HUES6 (cell line): ENCODE measurements at regions not wholly inside any gene's neighbourhood (a gene's known extent, or its start where the extent isn't known, plus 50 kb on each side); places are given as distances from the start of the nearest gene placed in this dataset.

Source experiments
- H3K27ac ChIP-seq: 2 replicates; pipeline ENCODE4 v1.7.0; 2013; ENCODE audit warnings: low read depth, mild to moderate bottlenecking, low read length, inconsistent platforms
- H3K27me3 ChIP-seq: 2 replicates; pipeline ENCODE4 v1.6.1; 2013; ENCODE audit warnings: low read length; ENCODE audit not compliant: control insufficient read depth, insufficient read depth
- H3K36me3 ChIP-seq: 2 replicates; pipeline ENCODE4 v1.6.1; 2013; ENCODE audit warnings: low read length; ENCODE audit not compliant: control insufficient read depth, insufficient read depth
- H3K4me1 ChIP-seq: 2 replicates; pipeline ENCODE4 v1.6.1; 2013; ENCODE audit warnings: low read length; ENCODE audit not compliant: control insufficient read depth, insufficient read depth
- H3K4me3 ChIP-seq: 2 replicates; pipeline ENCODE4 v1.5.1; 2013; ENCODE audit warnings: low read depth, low read length
- H3K9ac ChIP-seq: one replicate; pipeline ENCODE4 v1.6.1; 2013; ENCODE audit warnings: mild to moderate bottlenecking, low read length
- H3K9me3 ChIP-seq: 2 replicates; pipeline ENCODE4 v1.6.1; 2013; ENCODE audit warnings: low read depth, low read length; ENCODE audit not compliant: control insufficient read depth, insufficient read depth

DNA sequence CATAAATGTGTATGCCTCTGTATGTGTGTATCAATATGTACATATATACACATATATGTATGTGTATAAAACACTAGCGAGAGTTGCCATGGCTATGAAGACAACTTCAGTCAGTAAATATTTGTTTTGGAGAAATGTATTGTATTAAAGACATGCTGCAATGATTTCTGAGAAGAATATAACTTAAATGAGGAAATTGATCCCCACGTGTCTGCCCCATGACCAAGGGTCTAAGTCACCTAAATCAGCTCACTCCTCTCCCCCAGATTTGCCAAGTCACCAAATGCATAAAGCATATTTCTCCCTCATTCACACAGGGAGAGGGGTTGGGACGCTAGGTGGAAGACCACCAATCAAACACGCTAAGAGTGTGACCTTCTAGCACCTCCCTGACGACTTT lies 58.3 kb upstream of the LYST start:
- Histone ChIP-seq H3K36me3 (no peaks in the 10 kb centered on the region), H3K9me3 (no peaks in the 10 kb centered on the region), H3K4me1 (peaks cover 14% of the 10 kb centered on the region), H3K27ac (no peak overlapping the region), H3K27me3 (no peaks in the 10 kb centered on the region), H3K4me3 (no peak overlapping the region), H3K9ac (no peak overlapping the region)

DNA sequence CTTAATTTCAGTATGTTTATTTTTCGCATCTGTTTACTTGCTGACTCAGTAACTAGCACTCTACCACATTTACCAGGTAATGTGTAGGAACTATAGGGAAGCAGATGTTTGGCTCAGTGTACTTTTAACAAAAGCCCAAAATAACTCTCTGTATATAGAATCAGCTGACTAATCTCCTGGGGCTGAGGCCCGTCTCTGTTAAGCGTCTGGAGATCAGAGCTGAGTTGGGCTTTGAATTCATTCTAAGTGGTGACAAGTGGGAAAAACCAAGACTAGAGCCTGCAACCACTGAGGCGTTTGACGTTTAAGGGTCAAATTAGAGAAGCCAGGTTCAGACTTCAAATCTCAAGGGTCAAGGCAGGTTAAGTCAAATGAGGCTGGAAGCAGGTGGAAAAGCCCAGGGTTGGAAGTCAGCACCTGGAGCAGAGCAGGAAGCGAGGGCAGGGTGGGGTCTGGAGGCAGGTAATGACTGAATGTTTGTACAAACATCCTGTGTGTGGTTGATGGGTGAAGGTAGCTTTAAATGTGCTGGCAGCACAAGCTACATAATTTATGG lies 56.8 kb upstream of the LYST start:
- H3K9me3 ChIP-seq, result no peaks in the 10 kb centered on the region
- no peak overlapping the region for H3K4me3 ChIP-seq
- H3K27me3 ChIP-seq, result peaks cover 3% of the 10 kb centered on the region; the same call in 1 of the 2 replicates
- H3K27ac ChIP-seq, result no peak overlapping the region
- no peaks in the 10 kb centered on the region for H3K36me3 ChIP-seq
- H3K4me1 ChIP-seq, result peaks cover 29% of the 10 kb centered on the region
- H3K9ac ChIP-seq, result no peak overlapping the region

DNA sequence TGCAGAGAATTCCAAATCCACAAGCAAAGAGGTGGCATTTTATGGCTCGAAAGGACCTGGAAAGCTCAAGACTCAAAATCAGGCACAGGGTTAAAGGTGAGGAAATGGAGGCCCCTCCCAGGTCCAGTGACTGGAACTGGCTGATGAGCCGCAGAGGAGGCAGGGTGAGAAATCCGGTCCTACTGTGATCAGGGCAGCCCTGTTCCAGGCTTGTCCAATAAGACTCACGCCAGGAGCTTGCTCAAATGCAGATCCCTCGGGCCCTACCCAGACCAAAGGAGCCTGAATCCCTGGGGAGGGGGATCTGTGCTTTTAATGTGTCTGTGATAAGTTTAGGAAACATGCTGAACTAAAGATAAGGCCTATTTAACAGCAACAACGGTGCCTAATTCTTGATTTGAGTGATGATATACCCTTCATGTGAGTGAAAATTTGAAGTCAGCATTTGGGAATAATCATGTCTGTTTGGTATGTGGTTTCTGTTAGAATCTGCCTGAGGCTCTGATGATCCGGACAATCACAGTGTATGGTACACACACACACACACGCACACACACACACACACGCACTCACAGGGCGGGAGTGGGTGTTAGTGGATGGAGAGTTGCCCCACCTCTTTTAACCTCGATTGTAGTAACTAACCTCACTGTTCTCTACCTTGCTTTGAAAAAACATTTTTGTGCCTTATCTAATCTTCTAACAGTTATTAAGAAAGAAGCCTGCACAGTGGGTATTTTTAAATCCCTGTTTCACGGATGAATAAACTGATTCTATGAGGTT lies 54.1 kb upstream of the LYST start:
- Histone ChIP-seq H3K9ac (peak overlapping the region; percentile 12), H3K27ac (no peak overlapping the region), H3K27me3 (peaks cover 8% of the 10 kb centered on the region; the same call in 1 of the 2 replicates), H3K4me3 (no peak overlapping the region), H3K9me3 (no peaks in the 10 kb centered on the region), H3K4me1 (peaks cover 33% of the 10 kb centered on the region), H3K36me3 (no peaks in the 10 kb centered on the region)

DNA sequence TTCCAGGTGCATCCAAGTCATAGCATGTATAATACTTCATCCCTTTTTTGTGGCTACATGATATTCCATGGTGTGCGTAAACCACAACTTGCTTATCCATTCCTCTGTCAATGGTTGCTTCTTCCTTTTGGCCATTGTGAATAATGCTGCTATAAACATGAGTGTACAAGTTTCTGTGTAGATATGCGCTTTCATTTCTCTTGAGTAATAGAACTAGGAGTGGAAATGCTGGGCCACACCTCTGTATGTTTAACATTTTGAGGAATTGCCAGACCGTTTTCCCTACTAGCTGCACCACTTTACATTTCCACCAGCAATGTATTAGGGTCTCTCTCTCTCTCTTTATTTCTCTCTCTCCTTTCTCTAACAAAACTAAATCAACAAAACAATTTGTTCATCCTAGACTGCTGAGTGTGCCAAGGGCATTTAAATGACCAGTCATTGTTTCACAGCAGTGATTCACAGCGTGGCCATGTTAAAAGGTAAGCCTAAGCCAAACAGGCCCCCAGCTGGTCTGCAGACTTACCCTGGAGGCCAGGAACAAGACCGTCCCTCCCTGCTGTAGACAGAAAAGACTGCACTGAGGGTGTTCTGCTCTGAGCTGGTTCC lies 53.2 kb upstream of the LYST start:
- peaks cover 33% of the 10 kb centered on the region for H3K4me1 ChIP-seq
- H3K4me3 ChIP-seq, result no peak overlapping the region
- peak overlapping the region; percentile 12 for H3K9ac ChIP-seq

DNA sequence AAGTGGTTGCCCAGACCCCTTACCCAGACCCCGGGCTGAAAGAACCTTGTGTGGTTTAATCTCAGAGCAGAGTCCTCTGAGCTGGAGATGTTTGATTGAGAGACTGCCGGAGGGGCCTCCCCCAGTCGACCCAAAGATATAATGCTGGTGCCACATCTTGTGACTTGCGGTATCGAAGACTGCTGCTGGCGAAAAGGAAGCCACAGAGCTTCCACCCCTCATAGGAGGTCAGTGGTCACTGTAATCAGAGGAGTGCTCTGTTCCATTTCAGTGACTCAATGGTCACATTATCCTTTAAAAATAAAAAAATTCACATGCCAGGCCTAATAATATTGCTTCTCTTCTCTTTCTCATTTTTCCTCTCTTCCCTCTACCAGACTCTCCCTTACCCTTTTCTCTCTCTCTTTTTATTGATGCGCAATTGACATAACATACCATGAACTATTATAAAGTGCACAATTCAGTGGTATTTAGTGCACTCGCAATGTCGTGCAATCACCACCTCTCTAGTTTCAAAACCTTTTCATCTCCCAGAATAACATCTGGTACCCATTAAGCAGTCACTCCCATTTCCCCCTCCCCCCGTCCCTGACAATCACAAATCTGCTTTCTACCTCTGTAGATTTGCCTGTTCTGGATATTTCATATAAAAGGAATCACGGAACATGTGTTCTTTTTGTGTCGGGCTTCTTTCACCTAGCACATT lies 52.6 kb upstream of the LYST start:
- peaks cover 33% of the 10 kb centered on the region for H3K4me1 ChIP-seq
- H3K4me3 ChIP-seq, result no peak overlapping the region
- H3K9me3 ChIP-seq, result no peaks in the 10 kb centered on the region
- H3K27ac ChIP-seq, result no peak overlapping the region
- no peaks in the 10 kb centered on the region for H3K36me3 ChIP-seq
- H3K9ac ChIP-seq, result no peak overlapping the region
- H3K27me3 ChIP-seq, result peaks cover 8% of the 10 kb centered on the region; the same call in 1 of the 2 replicates

More for the DNA sequence above, 53.2 kb upstream of the LYST start:
- Histone ChIP-seq H3K9me3 (no peaks in the 10 kb centered on the region), H3K36me3 (no peaks in the 10 kb centered on the region), H3K27ac (no peak overlapping the region), H3K27me3 (peaks cover 8% of the 10 kb centered on the region; the same call in 1 of the 2 replicates)

DNA sequence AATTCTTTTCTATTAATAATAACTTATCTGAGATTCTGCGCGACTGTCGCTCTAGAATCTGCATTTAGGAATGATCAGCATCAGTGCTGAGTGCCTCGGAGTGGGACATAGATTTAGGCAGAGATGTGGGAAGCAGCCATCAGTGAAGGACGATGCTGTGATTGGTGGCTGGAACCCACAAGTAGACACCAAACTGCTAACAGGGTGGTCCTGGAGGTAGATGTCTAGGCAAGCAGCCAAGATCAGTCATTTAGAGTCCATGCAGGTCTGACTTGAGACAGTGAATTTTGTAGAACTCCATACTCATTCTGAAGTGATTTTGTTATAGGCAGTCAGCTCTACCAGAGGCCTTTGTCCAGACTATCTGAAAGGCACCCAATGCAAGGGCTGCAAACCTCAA lies 51.8 kb upstream of the LYST start:
- Histone ChIP-seq H3K36me3 (no peaks in the 10 kb centered on the region), H3K9me3 (no peaks in the 10 kb centered on the region), H3K27me3 (peaks cover 8% of the 10 kb centered on the region; the same call in 1 of the 2 replicates), H3K27ac (no peak overlapping the region), H3K4me3 (no peak overlapping the region), H3K4me1 (peaks cover 33% of the 10 kb centered on the region), H3K9ac (no peak overlapping the region)

DNA sequence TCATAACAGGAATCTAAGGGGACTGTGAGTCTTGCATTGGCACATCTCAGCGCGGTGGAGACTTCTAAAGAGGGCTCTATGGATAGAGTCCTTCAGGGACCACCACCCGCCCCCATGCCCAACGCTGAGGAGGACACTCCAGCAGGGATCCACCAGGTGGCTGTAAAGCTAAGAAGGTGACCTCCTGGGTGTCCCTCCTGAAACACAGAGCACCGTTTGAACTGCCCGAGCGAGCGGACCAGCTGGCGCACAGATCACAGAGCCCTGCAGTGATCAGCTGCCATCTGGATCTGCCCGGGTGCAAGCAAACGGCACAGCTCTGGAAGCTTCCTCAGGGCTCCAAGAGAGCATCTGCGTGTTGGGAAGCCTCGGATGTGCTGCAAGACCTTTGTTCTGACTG lies 51.3 kb upstream of the LYST start:
- no peak overlapping the region for H3K4me3 ChIP-seq
- H3K27me3 ChIP-seq, result peaks cover 8% of the 10 kb centered on the region; the same call in 1 of the 2 replicates
- peaks cover 33% of the 10 kb centered on the region for H3K4me1 ChIP-seq
- H3K9me3 ChIP-seq, result no peaks in the 10 kb centered on the region
- H3K27ac ChIP-seq, result no peak overlapping the region
- no peak overlapping the region for H3K9ac ChIP-seq
- H3K36me3 ChIP-seq, result no peaks in the 10 kb centered on the region

DNA sequence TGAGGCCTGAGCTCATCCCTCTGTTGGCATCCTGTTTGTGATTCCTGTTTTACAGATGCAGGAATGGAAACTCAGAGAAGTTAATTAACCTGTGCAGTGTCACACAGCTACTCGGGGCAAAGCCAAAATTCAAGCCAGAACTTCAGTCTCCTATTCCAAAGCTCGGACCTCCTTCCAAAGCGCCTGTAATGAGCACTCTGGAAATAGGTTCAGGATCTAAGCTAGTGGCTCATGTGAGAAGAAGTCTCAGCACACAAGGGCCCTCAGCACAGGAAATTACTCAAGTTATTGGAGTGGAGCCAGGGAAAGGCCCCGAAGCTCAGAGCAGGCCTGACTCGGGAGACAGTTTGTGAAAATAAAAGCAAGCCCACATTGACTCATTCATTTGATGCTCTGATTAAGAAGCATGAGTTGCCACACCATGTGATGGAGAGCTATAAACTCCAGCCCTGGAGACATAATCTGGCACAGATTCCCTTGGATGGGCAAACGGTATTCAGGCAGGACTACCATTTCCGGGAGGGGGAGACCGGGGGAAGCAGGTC lies 50.6 kb upstream of the LYST start:
- peaks cover 33% of the 10 kb centered on the region for H3K4me1 ChIP-seq

More for the DNA sequence above, 50.6 kb upstream of the LYST start:
- no peak overlapping the region for H3K9ac ChIP-seq
- H3K4me3 ChIP-seq, result no peak overlapping the region
- no peak overlapping the region for H3K27ac ChIP-seq
- H3K9me3 ChIP-seq, result no peaks in the 10 kb centered on the region
- peaks cover 8% of the 10 kb centered on the region; the same call in 1 of the 2 replicates for H3K27me3 ChIP-seq
- no peaks in the 10 kb centered on the region for H3K36me3 ChIP-seq
